Medulla oblongata (tissue), 1 donor: ENCODE measurements at regions not wholly inside any gene's neighbourhood (a gene's known extent, or its start where the extent isn't known, plus 50 kb on each side); places are given as distances from the start of the nearest gene placed in this dataset.

Experiments used
- DNase-seq: peaks from one replicate; pipeline ENCODE4 v3.0.0-alpha.2; 2015; ENCODE audit errors: extremely low spot score

DNA sequence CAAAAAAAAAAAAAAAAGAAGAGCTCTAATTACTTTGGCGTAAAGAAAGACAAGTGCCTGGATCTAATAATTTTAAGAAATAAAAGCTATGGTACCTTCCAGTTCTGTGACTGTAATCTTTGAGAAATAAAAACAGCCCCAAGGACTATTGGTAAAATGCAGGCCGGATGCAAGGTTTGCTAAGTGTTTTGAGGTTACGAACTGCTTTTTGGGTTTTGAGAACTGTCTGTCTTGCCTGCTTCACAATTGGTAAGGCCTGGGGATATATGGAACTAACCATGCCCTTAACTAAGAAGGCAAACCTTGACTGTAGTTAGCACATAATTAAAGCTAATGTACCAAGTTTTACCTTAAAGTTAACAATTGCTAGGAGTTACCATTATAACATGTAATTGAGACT is 388.4 kb upstream of the CBLB start:
- no peak for DNase-seq

GRCh38 chr3:106261396-106261795 is 392.6 kb upstream of the CBLB start:
- no peak for DNase-seq

- no peak for DNase-seq
Measured at GRCh38 chr3:106261915-106262683, 393.3 kb upstream of the CBLB start.

DNA sequence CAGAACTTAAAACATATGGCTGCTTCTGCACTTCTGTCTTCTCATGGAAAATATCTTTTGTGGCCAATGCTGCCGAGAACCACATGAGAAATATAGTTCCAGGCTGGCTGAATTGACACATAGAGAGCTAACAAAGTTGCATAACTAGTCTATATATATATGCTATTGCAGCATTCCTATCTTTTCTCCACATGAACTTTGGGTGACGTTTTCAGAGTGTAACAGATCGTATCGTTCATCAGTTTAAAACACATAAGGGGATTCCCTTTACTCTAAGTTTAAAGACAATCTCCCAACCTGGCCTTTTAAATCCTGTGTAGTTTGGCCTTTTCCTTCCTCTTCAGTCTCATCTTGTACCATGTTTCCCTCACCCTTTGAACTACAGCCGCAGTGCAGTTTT is 394.2 kb upstream of the CBLB start:
- DNase-seq, result no peak

- DNase-seq, result no peak
Measured at GRCh38 chr3:106263546-106263945, 394.7 kb upstream of the CBLB start.

GRCh38 chr3:106265704-106266103 is 396.9 kb upstream of the CBLB start:
- no peak for DNase-seq

DNA sequence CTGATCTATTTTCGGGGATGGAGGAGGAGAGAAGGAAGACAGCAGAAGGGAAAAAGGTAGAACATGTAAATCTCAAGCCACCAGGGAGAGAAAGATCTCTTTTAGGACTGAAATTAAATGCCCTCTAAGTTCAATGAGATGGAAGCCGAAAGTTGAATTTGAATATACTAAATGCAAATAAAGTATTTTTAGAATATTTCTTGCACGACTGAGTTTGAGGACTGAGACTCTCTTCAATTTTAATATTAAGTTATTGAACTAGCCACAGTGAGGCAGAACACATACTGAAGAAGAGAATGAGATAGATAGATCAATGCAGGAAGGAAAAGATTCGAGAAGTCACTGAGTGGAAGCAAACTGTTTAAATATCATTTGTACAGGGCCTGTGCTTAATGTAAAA is 399.9 kb upstream of the CBLB start:
- DNase-seq, result no peak

- no peak for DNase-seq
Measured at GRCh38 chr3:106272302-106272701, 403.5 kb upstream of the CBLB start.

DNA sequence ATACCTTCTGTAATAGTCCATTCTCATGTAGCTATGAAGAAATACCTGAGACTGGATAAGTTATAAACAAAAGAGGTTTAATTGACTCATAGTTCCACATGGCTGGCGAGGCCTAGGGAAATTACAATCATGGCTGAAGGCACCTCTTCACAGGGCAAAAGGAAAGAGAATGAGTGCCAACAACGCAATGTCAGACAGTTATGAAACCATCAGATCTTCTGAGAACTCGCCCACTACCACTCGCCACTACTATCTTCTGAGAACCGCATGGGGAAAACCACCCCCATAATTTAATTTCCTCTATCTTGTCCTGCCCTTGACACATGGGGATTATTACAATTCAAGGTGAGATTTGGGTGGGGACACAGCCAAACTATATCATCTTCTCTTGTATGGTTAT is 406.8 kb upstream of the CBLB start:
- no peak for DNase-seq

DNA sequence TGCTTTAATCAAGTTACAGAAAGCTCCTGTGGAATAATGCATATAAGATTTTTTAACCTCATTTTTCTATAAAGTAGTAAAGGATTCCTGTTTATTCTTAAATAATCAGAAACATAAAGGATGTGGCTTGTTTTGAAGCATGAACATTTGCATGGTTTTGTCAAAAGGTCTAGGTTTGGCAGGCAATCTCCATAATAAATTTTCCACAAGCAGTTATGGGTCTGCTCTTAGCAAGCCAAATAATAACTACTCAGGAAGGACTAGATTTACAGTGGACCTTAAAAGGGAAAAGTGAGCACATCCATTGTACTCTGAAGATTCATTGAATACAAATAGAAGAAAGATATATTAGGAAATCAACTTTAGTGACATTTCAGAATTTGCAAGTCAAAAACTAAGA is 407.3 kb upstream of the CBLB start:
- no peak for DNase-seq

DNA sequence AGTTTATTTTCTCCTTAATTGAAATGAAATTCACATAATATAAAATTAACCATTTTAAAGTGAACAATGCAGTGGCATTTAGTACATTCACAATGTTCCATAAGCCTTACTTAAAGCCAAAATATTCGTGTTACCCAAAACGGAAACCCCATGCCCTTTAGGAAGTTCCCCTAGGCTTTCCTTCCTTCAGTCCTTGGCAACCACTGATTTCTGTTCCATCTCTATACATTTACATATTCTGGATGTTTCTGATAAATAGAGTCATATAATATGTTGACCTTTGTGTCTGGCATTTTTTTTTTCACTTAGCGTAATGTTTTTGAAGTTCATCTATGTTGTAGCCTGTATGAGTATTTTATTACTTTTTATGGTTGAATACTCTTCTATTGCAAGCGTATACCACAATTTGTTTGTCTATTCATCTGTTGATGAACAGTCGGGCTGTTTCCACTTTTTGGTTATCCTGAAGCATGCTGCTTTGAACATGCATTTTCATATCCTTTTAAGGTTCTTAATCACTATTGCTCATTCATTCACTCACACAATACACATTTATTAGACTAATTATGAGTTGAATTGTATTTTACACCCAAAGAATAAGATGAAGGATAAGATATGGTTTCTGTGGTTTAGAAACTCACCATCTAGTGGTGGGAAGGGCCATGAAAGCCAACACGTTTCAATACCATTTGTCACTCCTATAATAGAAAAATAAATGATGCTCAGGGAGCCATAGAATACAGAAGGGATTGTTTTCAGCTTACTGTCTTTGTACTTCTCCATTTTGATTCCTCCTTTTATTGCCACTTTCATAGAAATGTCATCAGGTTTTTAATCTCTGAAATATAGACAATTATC is 408.2 kb upstream of the CBLB start:
- DNase-seq, result no peak

GRCh38 chr3:106277731-106278130 is 408.9 kb upstream of the CBLB start:
- DNase-seq, result no peak

DNA sequence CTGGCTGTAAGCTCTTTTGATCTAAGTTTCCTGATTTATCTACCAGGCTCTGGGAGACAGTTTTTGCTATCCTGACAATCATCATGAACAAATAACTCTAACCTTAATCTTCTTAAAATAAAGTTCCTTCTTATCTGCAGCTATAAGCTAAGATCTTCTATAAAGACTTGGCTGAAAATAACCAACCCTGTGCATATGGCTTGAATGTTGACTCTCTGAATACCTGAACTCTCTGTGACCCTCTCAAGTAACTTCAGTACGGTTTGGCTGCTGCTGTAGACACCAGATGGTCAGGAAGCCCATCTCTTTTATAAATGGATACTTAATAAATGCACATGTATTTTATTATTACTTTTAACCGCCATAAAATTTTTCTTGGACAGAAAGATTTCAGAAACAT is 412.4 kb upstream of the CBLB start:
- no peak for DNase-seq

GRCh38 chr3:106282943-106283342 is 414.1 kb upstream of the CBLB start:
- DNase-seq, result no peak

DNA sequence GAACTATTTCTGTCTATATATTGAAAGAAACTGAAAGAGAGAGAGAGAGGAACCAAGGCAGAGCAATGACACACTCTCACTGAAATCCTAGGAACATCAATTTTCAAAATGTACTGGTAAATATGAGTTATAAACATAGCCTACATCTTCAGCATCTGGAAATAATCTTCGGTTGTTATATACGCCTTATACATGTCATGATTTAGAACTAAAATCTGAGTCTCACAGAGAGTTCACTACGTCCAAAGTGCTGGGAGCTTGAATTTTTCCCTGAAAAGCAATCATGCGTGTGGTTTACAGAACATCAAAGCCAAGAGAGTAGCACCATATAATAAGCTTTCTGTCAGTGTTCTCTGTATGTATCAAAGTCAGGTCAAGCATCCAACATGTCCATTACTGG is 420.0 kb upstream of the CBLB start:
- DNase-seq, result no peak

DNA sequence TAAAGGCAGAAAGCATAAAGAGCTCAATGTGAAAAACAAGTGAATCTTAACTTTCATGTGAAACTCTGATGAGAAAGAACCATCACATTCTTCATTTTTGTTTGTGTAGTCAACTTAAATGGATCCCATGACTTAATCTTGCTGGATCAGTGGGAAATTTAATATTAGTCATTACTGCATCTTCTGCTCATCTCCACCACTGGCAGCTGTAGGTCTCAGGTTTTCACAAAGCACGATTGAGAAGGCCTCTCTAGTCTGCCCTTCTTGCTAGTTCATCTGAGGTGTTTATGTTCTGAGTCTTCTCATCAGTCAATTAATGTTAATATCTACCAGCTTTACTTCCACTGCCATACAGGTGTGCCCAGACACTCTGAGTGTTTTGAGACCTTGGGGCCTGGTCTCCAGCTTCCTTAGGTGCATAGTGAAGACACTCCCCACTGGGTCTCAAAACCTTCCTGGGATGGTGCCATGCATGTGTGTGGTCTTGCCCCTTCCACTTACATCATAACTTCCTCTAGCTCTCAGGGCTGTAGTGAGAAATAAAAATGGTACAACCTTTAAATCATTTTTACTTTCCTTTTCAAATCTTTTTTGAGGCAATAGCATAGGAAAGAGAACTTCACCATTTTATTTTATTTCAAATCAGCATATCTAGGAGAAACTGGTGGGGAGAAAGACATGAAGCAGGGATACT is 421.6 kb upstream of the CBLB start:
- no peak for DNase-seq

- DNase-seq, result no peak
Measured at GRCh38 chr3:106293161-106293560, 424.3 kb upstream of the CBLB start.

- DNase-seq, result peak; percentile 30
Measured at GRCh38 chr3:106294121-106294520, 425.3 kb upstream of the CBLB start.

DNA sequence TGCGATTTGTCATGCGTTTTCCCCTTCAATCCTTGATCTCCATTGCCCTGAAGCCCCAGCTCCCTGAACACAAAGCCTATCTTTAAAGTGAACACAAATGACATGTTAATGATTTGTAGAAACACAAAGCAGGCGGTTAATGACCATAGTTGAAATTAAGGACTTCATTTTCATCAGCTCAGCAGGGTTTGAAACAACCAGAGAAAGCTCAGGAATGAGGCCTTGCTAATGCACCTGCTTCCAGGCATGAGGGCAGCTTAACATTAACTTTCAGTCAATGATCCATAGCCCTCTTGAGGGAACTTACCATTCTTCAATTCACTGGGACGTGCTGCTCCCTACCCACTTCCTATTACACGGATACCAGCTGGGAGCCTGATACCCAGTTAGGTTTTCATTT is 427.2 kb upstream of the CBLB start:
- DNase-seq, result no peak

- no peak for DNase-seq
Measured at GRCh38 chr3:106299300-106300098, 430.7 kb upstream of the CBLB start.

GRCh38 chr3:106302451-106303221 is 433.8 kb upstream of the CBLB start:
- no peak for DNase-seq
